ENCODE measurements at regions not wholly inside any gene's neighbourhood (a gene's known extent, or its start where the extent isn't known, plus 50 kb on each side); places are given as distances from the start of the nearest gene placed in this dataset.

- Histone ChIP-seq H2AFZ (no peak overlapping the region), H3K79me2 (ENCODE audit: insufficient read depth) (no peaks in the 10 kb centered on the region), H3K4me2 (ENCODE audit: unreplicated experiment) (no peak overlapping the region), H3K4me1 (ENCODE audit: insufficient read depth) (no peaks in the 10 kb centered on the region), H3K9me3 (ENCODE audit: low read depth) (no peaks in the 10 kb centered on the region), H3K27me3 (replicated peaks; ENCODE audit: insufficient read depth) (peaks cover 4% of the 10 kb centered on the region), H3K4me3 (no peak overlapping the region), H4K20me1 (ENCODE audit: insufficient read depth) (no peaks in the 10 kb centered on the region), H3K9ac (no peak overlapping the region), H3K27ac (no peak overlapping the region), H3K36me3 (ENCODE audit: low read depth) (no peaks in the 10 kb centered on the region), H3F3A (ENCODE audit: insufficient read depth) (no peaks in the 10 kb centered on the region), H3K9me2 (ENCODE audit: insufficient read depth) (no peaks in the 10 kb centered on the region)
- no peak for DNase-seq
- TF ChIP-seq EZH2 (IDR thresholded peaks at IDR 0.05; ENCODE audit: insufficient read depth, poor library complexity, severe bottlenecking), result no peak
- no peak for TF ChIP-seq EZH2phosphoT487 (IDR thresholded peaks at IDR 0.05; ENCODE audit: insufficient read depth, low read depth)
- 38 to 43% methylated on average over 4 of the region's 4 CpGs for WGBS, 2 experiments (ENCODE audit: low coverage in 1 of 2, low lambda C conversion rate in 2 of 2, missing lambda C conversion rate in 2 of 2)
- in situ Hi-C loops (cut with MboI), result no loop called here
Measured at GRCh38 chr3:186477876-186478275, 66.3 kb downstream of the CRYGS start.

- no peaks in the 10 kb centered on the region for H3F3A ChIP-seq (ENCODE audit: insufficient read depth)
- no peak overlapping the region for H3K9ac ChIP-seq
- no peaks in the 10 kb centered on the region for H4K20me1 ChIP-seq (ENCODE audit: insufficient read depth)
- H3K27me3 ChIP-seq (replicated peaks; ENCODE audit: insufficient read depth), result peaks cover 9% of the 10 kb centered on the region
- no peaks in the 10 kb centered on the region for H3K9me3 ChIP-seq (ENCODE audit: low read depth)
- H3K79me2 ChIP-seq (ENCODE audit: insufficient read depth), result no peaks in the 10 kb centered on the region
- no peaks in the 10 kb centered on the region for H3K36me3 ChIP-seq (ENCODE audit: low read depth)
- in situ Hi-C loops (cut with MboI), result no loop called here
- H2AFZ ChIP-seq, result no peak overlapping the region
- no peak for DNase-seq
- TF ChIP-seq EZH2 (IDR thresholded peaks at IDR 0.05; ENCODE audit: insufficient read depth, poor library complexity, severe bottlenecking) (no peak), EZH2phosphoT487 (IDR thresholded peaks at IDR 0.05; ENCODE audit: insufficient read depth, low read depth) (no peak)
- no peaks in the 10 kb centered on the region for H3K9me2 ChIP-seq (ENCODE audit: insufficient read depth)
- no peak overlapping the region for H3K27ac ChIP-seq
- H3K4me1 ChIP-seq (ENCODE audit: insufficient read depth), result 0 out of 2 replicates have a peak, but pooled peaks cover 4% of the 10 kb centered on the region
- no peak overlapping the region for H3K4me2 ChIP-seq (ENCODE audit: unreplicated experiment)
- WGBS, 2 experiments (ENCODE audit: low coverage in 1 of 2, low lambda C conversion rate in 2 of 2, missing lambda C conversion rate in 2 of 2), result 55 to 63% methylated on average over 8 of the region's 8 CpGs
- no peak overlapping the region for H3K4me3 ChIP-seq
Measured at GRCh38 chr3:186477033-186477432, 67.1 kb downstream of the CRYGS start.

- Histone ChIP-seq H2AFZ (no peak overlapping the region), H3K9ac (no peak overlapping the region), H3K27me3 (replicated peaks; ENCODE audit: insufficient read depth) (peaks cover 13% of the 10 kb centered on the region), H3K36me3 (ENCODE audit: low read depth) (no peaks in the 10 kb centered on the region), H3K79me2 (ENCODE audit: insufficient read depth) (no peaks in the 10 kb centered on the region), H4K20me1 (ENCODE audit: insufficient read depth) (no peaks in the 10 kb centered on the region), H3F3A (ENCODE audit: insufficient read depth) (no peaks in the 10 kb centered on the region), H3K27ac (no peak overlapping the region), H3K4me1 (ENCODE audit: insufficient read depth) (0 out of 2 replicates have a peak, but pooled peaks cover 4% of the 10 kb centered on the region), H3K9me2 (ENCODE audit: insufficient read depth) (no peaks in the 10 kb centered on the region), H3K9me3 (ENCODE audit: low read depth) (no peaks in the 10 kb centered on the region), H3K4me2 (ENCODE audit: unreplicated experiment) (no peak overlapping the region), H3K4me3 (no peak overlapping the region)
- DNase-seq, result peak; percentile 4
- no peak for TF ChIP-seq EZH2 (IDR thresholded peaks at IDR 0.05; ENCODE audit: insufficient read depth, poor library complexity, severe bottlenecking)
- TF ChIP-seq EZH2phosphoT487 (IDR thresholded peaks at IDR 0.05; ENCODE audit: insufficient read depth, low read depth), result no peak
- 82 to 100% methylated on average over 2 of the region's 2 CpGs for WGBS, 2 experiments (ENCODE audit: low coverage in 1 of 2, low lambda C conversion rate in 2 of 2, missing lambda C conversion rate in 2 of 2)
- in situ Hi-C loops (cut with MboI), result no loop called here
Measured at GRCh38 chr3:186476541-186476940, 67.6 kb downstream of the CRYGS start.

- H3K36me3 ChIP-seq (ENCODE audit: low read depth), result no peaks in the 10 kb centered on the region
- no peaks in the 10 kb centered on the region for H3K9me3 ChIP-seq (ENCODE audit: low read depth)
- H4K20me1 ChIP-seq (ENCODE audit: insufficient read depth), result no peaks in the 10 kb centered on the region
- no peaks in the 10 kb centered on the region for H3K79me2 ChIP-seq (ENCODE audit: insufficient read depth)
- 0 out of 2 replicates have a peak, but pooled peaks cover 4% of the 10 kb centered on the region for H3K4me1 ChIP-seq (ENCODE audit: insufficient read depth)
- 49 to 57% methylated on average over 3 of the region's 3 CpGs for WGBS, 2 experiments (ENCODE audit: low coverage in 1 of 2, low lambda C conversion rate in 2 of 2, missing lambda C conversion rate in 2 of 2)
- TF ChIP-seq EZH2 (IDR thresholded peaks at IDR 0.05; ENCODE audit: insufficient read depth, poor library complexity, severe bottlenecking), result no peak
- no peak for TF ChIP-seq EZH2phosphoT487 (IDR thresholded peaks at IDR 0.05; ENCODE audit: insufficient read depth, low read depth)
- no peak overlapping the region for H3K27ac ChIP-seq
- H2AFZ ChIP-seq, result no peak overlapping the region
- H3K9me2 ChIP-seq (ENCODE audit: insufficient read depth), result no peaks in the 10 kb centered on the region
- DNase-seq, result no peak
- no peaks in the 10 kb centered on the region for H3F3A ChIP-seq (ENCODE audit: insufficient read depth)
- H3K4me2 ChIP-seq (ENCODE audit: unreplicated experiment), result no peak overlapping the region
- peaks cover 18% of the 10 kb centered on the region for H3K27me3 ChIP-seq (replicated peaks; ENCODE audit: insufficient read depth)
- in situ Hi-C loops (cut with MboI), result no loop called here
- no peak overlapping the region for H3K9ac ChIP-seq
- H3K4me3 ChIP-seq, result no peak overlapping the region
Measured at GRCh38 chr3:186476044-186476468, 68.1 kb downstream of the CRYGS start.

- WGBS, 2 experiments (ENCODE audit: low coverage in 1 of 2, low lambda C conversion rate in 2 of 2, missing lambda C conversion rate in 2 of 2), result 59 to 60% methylated on average over 2 of the region's 2 CpGs
- no peaks in the 10 kb centered on the region for H3F3A ChIP-seq (ENCODE audit: insufficient read depth)
- H3K9me3 ChIP-seq (ENCODE audit: low read depth), result no peaks in the 10 kb centered on the region
- H3K9ac ChIP-seq, result no peak overlapping the region
- DNase-seq, result no peak
- 0 out of 2 replicates have a peak, but pooled peaks cover 4% of the 10 kb centered on the region for H3K4me1 ChIP-seq (ENCODE audit: insufficient read depth)
- in situ Hi-C loops (cut with MboI), result no loop called here
- no peak overlapping the region for H3K4me3 ChIP-seq
- H2AFZ ChIP-seq, result no peak overlapping the region
- peaks cover 41% of the 10 kb centered on the region for H3K27me3 ChIP-seq (replicated peaks; ENCODE audit: insufficient read depth)
- TF ChIP-seq EZH2 (IDR thresholded peaks at IDR 0.05; ENCODE audit: insufficient read depth, poor library complexity, severe bottlenecking), result no peak
- TF ChIP-seq EZH2phosphoT487 (IDR thresholded peaks at IDR 0.05; ENCODE audit: insufficient read depth, low read depth), result no peak
- no peaks in the 10 kb centered on the region for H3K79me2 ChIP-seq (ENCODE audit: insufficient read depth)
- no peaks in the 10 kb centered on the region for H4K20me1 ChIP-seq (ENCODE audit: insufficient read depth)
- no peaks in the 10 kb centered on the region for H3K9me2 ChIP-seq (ENCODE audit: insufficient read depth)
- no peaks in the 10 kb centered on the region for H3K36me3 ChIP-seq (ENCODE audit: low read depth)
- H3K4me2 ChIP-seq (ENCODE audit: unreplicated experiment), result no peak overlapping the region
- no peak overlapping the region for H3K27ac ChIP-seq
Measured at GRCh38 chr3:186473166-186473565, 71.0 kb downstream of the CRYGS start.

Measured in GM23248 (cell line).